Thyroid gland (tissue), 4 donors: ENCODE measurements at regions not wholly inside any gene's neighbourhood (a gene's known extent, or its start where the extent isn't known, plus 50 kb on each side); places are given as distances from the start of the nearest gene placed in this dataset.

Experiments used
- DNase-seq, 2 donors: peaks; one replicate each; pipeline ENCODE4 v3.0.0-alpha.2; 2019
- H3K27ac ChIP-seq, 3 donors: fragments of 200-600 bp; sonication (generic); 1 replicate in 2 of 3; 2 replicates in 1 of 3; pipeline ENCODE4 v1.5.1; 2016 to 2019; ENCODE audit warnings: mild to moderate bottlenecking in 1 of 3, moderate library complexity in 1 of 3
- H3K27me3 ChIP-seq: fragments of 200-600 bp; sonication (generic); one replicate; pipeline ENCODE4 v1.5.1; 2019
- H3K36me3 ChIP-seq, 2 donors: fragments of 200-600 bp; sonication (generic); one replicate each; pipeline ENCODE4 v1.5.1; 2016 to 2019
- H3K4me1 ChIP-seq, 2 donors: fragments of 200-600 bp; sonication (generic); one replicate each; pipeline ENCODE4 v1.5.1; 2017 to 2019
- H3K4me3 ChIP-seq, 3 donors: fragments of 200-600 bp; sonication (generic); replicated peaks in 1 of 3; 1 replicate in 2 of 3; 2 replicates in 1 of 3; pipeline ENCODE4 v1.5.1; 2016; ENCODE audit warnings: mild to moderate bottlenecking in 1 of 3
- H3K9me3 ChIP-seq: fragments of 200-600 bp; sonication (generic); one replicate; pipeline ENCODE4 v1.5.1; 2017
- POLR2A ChIP-seq, 2 donors: fragments of 450-650 bp; IDR thresholded peaks; one replicate each; pipeline ENCODE4 v1.6.1; 2017; ENCODE audit warnings: antibody characterized with exemption in 2 of 2, mild to moderate bottlenecking in 2 of 2, moderate library complexity in 1 of 2
- WGBS, 2 donors: methylation state at CpG; one replicate each; pipeline ENCODE4 v1.1.5; 2017; 5-methylcytosine and 5-hydroxymethylcytosine counted together
- intact Hi-C: fragments of 100-400 bp; cut with DNase I; formaldehyde crosslinking; loops from one replicate; pipeline ENCODE4 v1.15.1; 2023
- TF ChIP-seq, protein P1 (sequence below), 6 experiments: fragments of 200-600 bp in 3 of 6; fragments of 450-650 bp in 3 of 6; sonication (generic) in 3 of 6; IDR thresholded peaks; one replicate each; pipeline ENCODE4 v1.5.1; 2016 to 2019; ENCODE audit warnings: antibody characterized with exemption in 6 of 6, mild to moderate bottlenecking in 2 of 6, inconsistent platforms in 1 of 6, moderate library complexity in 1 of 6

DNA sequence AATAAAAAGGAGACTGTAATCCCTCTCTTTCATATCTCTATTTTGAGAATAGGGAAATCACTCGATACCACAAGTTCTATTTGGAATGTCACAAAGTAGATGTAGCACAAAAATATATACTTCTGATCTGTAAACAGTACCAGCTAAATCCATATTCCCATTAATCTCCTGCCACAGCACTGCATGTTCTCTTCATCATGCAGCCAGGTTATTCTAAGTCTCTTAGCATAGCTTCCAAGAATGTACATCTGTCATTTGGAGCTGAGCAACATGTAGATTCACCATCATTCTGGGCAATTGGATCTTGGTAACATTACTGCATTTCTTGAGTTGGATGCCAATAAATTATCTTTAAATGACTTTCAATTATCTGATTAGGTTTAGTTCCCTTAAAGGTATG, 1874.5 kb downstream of the MRPL39 start:
- intact Hi-C loops: no loop called here
- Histone ChIP-seq H3K4me3 (no peak overlapping the region), H3K27me3 (no peaks in the 10 kb centered on the region), H3K36me3 (no peaks in the 10 kb centered on the region), H3K9me3 (no peaks in the 10 kb centered on the region), H3K4me1 (no peaks in the 10 kb centered on the region), H3K27ac (no peak overlapping the region)
- DNase-seq: no peak
- WGBS, 2 donors: 92 to 96% methylated on average over 1 of the region's 1 CpG
- TF ChIP-seq, protein P1, sequence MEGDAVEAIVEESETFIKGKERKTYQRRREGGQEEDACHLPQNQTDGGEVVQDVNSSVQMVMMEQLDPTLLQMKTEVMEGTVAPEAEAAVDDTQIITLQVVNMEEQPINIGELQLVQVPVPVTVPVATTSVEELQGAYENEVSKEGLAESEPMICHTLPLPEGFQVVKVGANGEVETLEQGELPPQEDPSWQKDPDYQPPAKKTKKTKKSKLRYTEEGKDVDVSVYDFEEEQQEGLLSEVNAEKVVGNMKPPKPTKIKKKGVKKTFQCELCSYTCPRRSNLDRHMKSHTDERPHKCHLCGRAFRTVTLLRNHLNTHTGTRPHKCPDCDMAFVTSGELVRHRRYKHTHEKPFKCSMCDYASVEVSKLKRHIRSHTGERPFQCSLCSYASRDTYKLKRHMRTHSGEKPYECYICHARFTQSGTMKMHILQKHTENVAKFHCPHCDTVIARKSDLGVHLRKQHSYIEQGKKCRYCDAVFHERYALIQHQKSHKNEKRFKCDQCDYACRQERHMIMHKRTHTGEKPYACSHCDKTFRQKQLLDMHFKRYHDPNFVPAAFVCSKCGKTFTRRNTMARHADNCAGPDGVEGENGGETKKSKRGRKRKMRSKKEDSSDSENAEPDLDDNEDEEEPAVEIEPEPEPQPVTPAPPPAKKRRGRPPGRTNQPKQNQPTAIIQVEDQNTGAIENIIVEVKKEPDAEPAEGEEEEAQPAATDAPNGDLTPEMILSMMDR (IDR thresholded peaks at IDR 0.05): no peak
- TF ChIP-seq POLR2A (IDR thresholded peaks at IDR 0.05): no peak

DNA sequence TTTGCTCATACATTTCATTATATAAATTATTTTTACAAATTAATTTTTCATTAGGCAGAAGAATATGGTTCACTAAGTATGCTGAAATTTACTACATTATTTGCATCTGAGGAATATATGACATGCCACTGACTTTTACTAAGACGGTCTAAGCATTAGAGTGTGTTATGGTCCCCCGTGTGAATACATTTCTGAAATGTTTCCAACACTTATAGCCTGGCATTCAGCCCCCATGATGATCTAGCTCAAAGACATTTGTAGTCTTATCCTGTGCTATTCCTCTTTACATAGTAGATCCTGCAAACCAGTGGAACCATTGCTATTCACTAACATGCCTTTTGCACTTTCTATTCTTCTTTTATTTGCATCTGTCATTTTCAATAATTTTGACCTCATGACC, 1878.0 kb downstream of the MRPL39 start:
- WGBS, 2 donors: 63 to 75% methylated on average over 2 of the region's 2 CpGs

DNA sequence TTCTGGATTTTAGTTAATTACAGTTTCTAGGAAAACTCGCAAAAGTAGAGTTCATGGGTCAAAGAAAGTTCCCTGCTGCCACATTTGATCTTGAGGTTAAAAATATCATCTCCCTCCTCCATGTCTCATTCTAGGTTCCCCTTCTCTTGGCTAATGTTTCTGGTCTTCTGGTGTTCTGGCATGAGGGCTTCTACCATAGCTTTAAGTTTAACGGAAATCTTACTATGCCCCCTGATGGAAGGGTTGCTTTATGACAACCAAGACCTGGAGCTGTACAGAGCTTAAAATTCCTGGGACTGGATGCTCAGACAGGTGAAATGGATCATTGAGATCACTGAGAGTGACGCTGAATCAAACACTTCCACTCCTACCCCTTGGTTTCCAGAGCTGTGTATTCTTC, 1881.7 kb downstream of the MRPL39 start:
- 65 to 72% methylated on average over 3 of the region's 3 CpGs for WGBS, 2 donors
- intact Hi-C loops: no loop called here
- DNase-seq: no peak
- H3K27me3 ChIP-seq: no peaks in the 10 kb centered on the region
- TF ChIP-seq, protein P1 (IDR thresholded peaks at IDR 0.05): no peak
- no peak for TF ChIP-seq POLR2A (IDR thresholded peaks at IDR 0.05)
- H3K27ac ChIP-seq: no peak overlapping the region
- H3K4me3 ChIP-seq: no peak overlapping the region
- no peaks in the 10 kb centered on the region for H3K36me3 ChIP-seq
- H3K9me3 ChIP-seq: no peaks in the 10 kb centered on the region
- no peaks in the 10 kb centered on the region for H3K4me1 ChIP-seq

More for the DNA sequence above, 1878.0 kb downstream of the MRPL39 start:
- intact Hi-C loops: no loop called here
- Histone ChIP-seq H3K4me1 (no peaks in the 10 kb centered on the region), H3K4me3 (no peak overlapping the region), H3K9me3 (no peaks in the 10 kb centered on the region), H3K27ac (no peak overlapping the region), H3K27me3 (no peaks in the 10 kb centered on the region), H3K36me3 (no peaks in the 10 kb centered on the region)
- TF ChIP-seq POLR2A (IDR thresholded peaks at IDR 0.05): no peak
- TF ChIP-seq, protein P1 (IDR thresholded peaks at IDR 0.05): no peak
- no peak for DNase-seq

DNA sequence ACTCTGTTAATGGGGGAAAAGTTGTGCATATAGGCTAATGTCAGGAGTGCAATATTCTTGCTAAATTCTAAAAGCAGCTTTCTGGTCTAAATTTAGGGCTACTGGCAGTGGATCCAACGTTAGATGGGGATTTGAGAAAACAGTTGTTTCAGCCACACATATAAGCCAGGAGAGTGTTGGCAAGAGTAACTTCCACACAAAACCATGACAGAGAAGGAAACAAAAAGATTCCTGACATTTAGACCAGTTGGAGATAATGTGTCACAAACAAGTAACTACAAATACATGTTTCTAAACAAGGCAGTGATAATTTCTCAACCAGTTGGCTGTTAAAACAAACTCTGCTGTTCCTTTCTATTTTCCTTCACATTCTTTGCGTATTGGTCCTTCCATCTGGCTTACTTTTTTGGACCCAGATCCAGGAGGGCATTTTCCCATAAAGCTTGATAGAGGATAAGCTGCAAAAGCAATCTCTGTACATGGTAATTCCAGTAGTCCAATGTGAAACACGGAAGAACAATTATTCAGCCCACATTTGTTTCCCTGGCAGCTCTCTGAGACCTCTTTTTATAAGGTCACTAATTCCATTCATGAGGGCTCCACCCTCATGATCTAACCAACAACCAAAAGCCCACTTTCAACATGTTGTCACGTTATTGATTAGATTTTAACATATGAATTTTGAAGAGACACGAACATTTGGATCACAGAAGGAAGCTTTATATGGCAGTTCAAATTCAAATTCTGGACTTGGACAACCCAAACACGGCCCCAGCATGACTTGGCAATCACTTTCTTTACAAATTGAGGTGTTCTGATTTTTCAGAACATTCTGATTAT, 1888.6 kb downstream of the MRPL39 start:
- no peak overlapping the region for H3K27ac ChIP-seq
- no peaks in the 10 kb centered on the region for H3K36me3 ChIP-seq
- intact Hi-C loops: no loop called here
- 59 to 61% methylated on average over 6 of the region's 6 CpGs for WGBS, 2 donors
- no peak for TF ChIP-seq POLR2A (IDR thresholded peaks at IDR 0.05)
- TF ChIP-seq, protein P1 (IDR thresholded peaks at IDR 0.05): no peak
- H3K27me3 ChIP-seq: no peaks in the 10 kb centered on the region
- no peaks in the 10 kb centered on the region for H3K4me1 ChIP-seq
- H3K9me3 ChIP-seq: no peaks in the 10 kb centered on the region
- DNase-seq: no peak
- no peak overlapping the region for H3K4me3 ChIP-seq

DNA sequence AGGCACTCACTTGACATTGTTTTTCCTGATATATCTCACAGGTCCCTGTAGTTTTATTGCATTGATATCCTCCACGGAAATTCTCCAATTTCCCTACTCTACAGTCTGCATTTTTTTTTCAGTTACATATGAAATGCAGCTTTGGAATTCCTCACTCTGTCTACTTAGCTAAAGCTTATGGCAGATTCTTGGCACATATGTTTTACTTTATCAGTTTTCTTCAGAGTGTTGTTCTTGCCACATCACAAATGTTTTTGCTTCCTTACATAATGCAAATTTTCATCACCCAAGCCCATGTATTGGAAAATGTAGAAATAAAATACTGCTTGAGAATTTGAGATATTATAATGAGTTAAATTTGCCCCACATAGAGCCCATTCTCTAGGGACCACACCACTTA, 1895.1 kb downstream of the MRPL39 start:
- Histone ChIP-seq H3K4me3 (no peak overlapping the region), H3K9me3 (no peaks in the 10 kb centered on the region), H3K27me3 (no peaks in the 10 kb centered on the region), H3K36me3 (no peaks in the 10 kb centered on the region), H3K4me1 (no peaks in the 10 kb centered on the region), H3K27ac (no peak overlapping the region)
- TF ChIP-seq POLR2A (IDR thresholded peaks at IDR 0.05): no peak
- TF ChIP-seq, protein P1 (IDR thresholded peaks at IDR 0.05): no peak
- intact Hi-C loops: no loop called here
- WGBS, 2 donors: 60 to 62% methylated on average over 1 of the region's 1 CpG
- no peak for DNase-seq
